Gastrocnemius medialis (tissue), 4 donors: ENCODE measurements at regions not wholly inside any gene's neighbourhood (a gene's known extent, or its start where the extent isn't known, plus 50 kb on each side); places are given as distances from the start of the nearest gene placed in this dataset.

Experiments used
- CTCF ChIP-seq, 5 experiments: fragments of 450-650 bp in 3 of 5; fragments of 200-600 bp in 2 of 5; sonication (generic) in 2 of 5; IDR thresholded peaks in 4 of 5; conservative IDR thresholded peaks in 1 of 5; 1 replicate in 4 of 5; 2 replicates in 1 of 5; pipeline ENCODE4 v1.5.1; 2016 to 2019; ENCODE audit warnings: antibody characterized with exemption in 5 of 5, mild to moderate bottlenecking in 3 of 5, moderate library complexity in 3 of 5
- POLR2A ChIP-seq, 2 donors: fragments of 450-650 bp; IDR thresholded peaks; one replicate each; pipeline ENCODE4 v1.6.1; 2017; ENCODE audit warnings: antibody characterized with exemption in 2 of 2, mild to moderate bottlenecking in 2 of 2, moderate library complexity in 2 of 2

GRCh38 chr22:48926643-48927042, 901.0 kb downstream of the BRD1 start:
- TF ChIP-seq CTCF (IDR thresholded peaks at IDR 0.05 in 4 of 5, conservative IDR thresholded peaks at IDR 0.05 in 1 of 5) = no peak
- no peak for TF ChIP-seq POLR2A (IDR thresholded peaks at IDR 0.05)
